GM13976 (cell line): ENCODE measurements at regions not wholly inside any gene's neighbourhood (a gene's known extent, or its start where the extent isn't known, plus 50 kb on each side); places are given as distances from the start of the nearest gene placed in this dataset.
A peak's percentile ranks its signal among the peaks of the same experiment; 100 is the strongest.

Experiments used
- DNase-seq: peaks from one replicate; pipeline ENCODE4 v3.0.0; 2012; ENCODE audit warnings: low spot score
- in situ Hi-C: fragments of 300-500 bp; cut with MboI; formaldehyde crosslinking; loops from one replicate; pipeline ENCODE4 v1.12.0; 2022; ENCODE audit warnings: low sequenced_read_pairs, mixed read lengths, inconsistent platforms; ENCODE audit not compliant: unreplicated experiment
- TF ChIP-seq, protein P1 (sequence below): IDR thresholded peaks from 2 replicates; pipeline ENCODE4 v1.5.1; 2012; ENCODE audit warnings: borderline replicate concordance, mild to moderate bottlenecking; ENCODE audit not compliant: insufficient read depth; ENCODE audit errors: extremely low read depth, missing control alignments, control extremely low read depth

DNA sequence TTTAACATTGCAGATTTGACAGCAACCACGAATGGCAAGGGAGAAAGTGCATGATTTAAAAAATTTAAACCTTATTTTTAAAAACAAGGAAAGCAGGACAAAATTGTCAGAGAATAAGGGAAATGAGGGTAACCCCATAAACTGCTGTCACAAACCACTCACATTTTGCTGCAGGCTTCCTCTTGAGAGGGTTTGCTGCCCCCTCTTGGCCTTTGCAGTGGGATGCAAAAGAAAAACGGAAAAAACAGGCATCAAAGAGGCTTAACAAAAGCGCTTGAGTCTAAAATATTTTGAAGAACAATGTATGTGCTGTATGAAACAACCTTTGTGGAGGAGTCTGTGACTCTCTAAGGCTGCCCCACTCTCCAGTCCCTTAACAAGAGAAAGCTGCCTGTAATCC is 91.6 kb downstream of the TMX3 start:
- peak; percentile 62 for DNase-seq
- TF ChIP-seq, protein P1, sequence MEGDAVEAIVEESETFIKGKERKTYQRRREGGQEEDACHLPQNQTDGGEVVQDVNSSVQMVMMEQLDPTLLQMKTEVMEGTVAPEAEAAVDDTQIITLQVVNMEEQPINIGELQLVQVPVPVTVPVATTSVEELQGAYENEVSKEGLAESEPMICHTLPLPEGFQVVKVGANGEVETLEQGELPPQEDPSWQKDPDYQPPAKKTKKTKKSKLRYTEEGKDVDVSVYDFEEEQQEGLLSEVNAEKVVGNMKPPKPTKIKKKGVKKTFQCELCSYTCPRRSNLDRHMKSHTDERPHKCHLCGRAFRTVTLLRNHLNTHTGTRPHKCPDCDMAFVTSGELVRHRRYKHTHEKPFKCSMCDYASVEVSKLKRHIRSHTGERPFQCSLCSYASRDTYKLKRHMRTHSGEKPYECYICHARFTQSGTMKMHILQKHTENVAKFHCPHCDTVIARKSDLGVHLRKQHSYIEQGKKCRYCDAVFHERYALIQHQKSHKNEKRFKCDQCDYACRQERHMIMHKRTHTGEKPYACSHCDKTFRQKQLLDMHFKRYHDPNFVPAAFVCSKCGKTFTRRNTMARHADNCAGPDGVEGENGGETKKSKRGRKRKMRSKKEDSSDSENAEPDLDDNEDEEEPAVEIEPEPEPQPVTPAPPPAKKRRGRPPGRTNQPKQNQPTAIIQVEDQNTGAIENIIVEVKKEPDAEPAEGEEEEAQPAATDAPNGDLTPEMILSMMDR, result peak; percentile 39
- in situ Hi-C loops, result no loop called here

DNA sequence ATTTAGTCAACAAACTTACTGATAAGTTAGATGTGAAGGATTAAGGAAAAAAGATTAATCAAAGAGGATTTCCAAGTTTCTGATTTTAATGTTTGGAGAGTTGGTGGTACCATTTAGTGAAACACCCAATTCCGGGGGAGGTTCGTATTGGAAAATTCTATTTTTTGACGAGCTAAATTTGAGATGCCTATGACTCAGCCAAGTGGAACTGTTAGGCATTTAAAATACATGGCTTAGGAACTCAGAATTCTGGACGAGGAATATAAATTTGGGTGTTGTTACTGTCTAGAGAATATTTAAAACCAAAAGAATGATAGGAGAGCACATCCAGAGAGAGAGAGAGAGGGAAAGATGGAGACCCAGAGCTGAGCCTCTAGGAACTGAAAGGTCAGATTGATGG is 103.6 kb downstream of the TMX3 start:
- in situ Hi-C loops, result no loop called here
- no peak for DNase-seq
- TF ChIP-seq, protein P1, result no peak

DNA sequence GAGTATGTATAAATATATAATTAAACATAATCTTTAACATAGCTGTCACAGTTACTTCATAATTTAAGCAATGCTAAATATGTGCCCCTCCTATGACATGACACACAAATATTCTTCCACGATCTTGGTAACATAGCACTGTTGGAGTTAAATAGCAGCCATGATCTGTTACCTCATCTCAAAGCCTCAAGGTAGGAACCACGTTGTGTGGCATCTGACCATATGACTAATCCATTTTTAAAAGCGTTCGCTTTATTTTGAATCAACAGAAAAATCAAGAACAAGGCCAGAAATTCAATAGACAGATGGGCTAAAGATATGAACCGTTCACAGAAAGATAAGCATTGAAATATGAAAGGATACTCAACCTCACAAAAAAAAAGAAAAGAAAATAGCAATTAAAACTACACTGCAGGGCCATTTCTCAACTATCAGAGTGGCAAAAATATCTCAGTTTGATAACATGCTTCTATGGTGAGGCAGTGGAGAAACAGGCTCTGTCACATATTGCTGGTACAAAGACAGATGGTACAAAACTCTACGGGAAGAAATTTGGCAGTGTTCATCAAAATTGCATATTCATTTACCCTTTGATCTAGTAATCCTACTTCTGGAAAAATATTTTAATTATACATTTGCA is 105.9 kb downstream of the TMX3 start:
- DNase-seq, result no peak
- TF ChIP-seq, protein P1, result no peak
- in situ Hi-C loops, result no loop called here

DNA sequence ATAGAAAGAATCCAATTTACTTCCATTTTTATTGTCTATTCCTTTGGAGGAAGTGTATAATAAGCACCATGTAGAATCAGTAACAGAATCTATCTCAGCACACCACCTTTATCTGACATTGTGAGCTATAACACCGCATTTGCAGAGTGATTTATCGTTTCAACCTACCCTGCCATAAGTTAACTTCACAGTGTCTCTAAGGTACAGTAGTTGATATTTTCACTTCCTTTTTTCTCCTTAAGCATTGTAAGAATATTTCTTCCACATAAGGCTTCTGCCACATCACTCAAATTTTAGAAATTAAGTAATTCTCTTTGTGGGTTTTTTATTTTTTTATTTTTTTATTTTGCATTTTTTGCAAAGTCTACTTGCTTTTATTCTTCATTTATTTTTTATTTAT is 107.1 kb downstream of the TMX3 start:
- DNase-seq, result no peak
- TF ChIP-seq, protein P1, result no peak
- in situ Hi-C loops, result no loop called here

GRCh38 chr18:68604256-68604655 is 110.7 kb downstream of the TMX3 start:
- TF ChIP-seq, protein P1, result no peak
- no peak for DNase-seq
- in situ Hi-C loops, result no loop called here

DNA sequence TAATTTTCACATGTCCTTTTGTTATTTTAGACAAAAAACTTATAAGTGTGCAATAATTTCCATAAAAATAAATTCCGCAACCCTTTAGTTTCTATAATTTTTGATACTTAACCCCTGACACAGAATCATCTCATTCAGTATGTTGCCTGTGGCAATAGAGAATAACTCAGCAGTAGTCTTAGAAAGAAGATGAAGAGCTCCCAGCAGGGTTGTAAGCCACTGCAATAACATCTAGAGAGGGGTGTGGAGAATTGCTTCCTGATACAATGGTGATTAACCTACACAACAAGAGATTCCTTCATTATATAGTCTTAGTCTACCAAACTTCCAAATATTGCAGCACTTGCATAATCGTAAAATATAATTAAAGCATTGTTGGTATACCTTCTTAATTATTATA is 118.9 kb downstream of the TMX3 start:
- TF ChIP-seq, protein P1, result no peak
- in situ Hi-C loops, result no loop called here
- no peak for DNase-seq
